ENCODE measurements at regions not wholly inside any gene's neighbourhood (a gene's known extent, or its start where the extent isn't known, plus 50 kb on each side); places are given as distances from the start of the nearest gene placed in this dataset.

DNA sequence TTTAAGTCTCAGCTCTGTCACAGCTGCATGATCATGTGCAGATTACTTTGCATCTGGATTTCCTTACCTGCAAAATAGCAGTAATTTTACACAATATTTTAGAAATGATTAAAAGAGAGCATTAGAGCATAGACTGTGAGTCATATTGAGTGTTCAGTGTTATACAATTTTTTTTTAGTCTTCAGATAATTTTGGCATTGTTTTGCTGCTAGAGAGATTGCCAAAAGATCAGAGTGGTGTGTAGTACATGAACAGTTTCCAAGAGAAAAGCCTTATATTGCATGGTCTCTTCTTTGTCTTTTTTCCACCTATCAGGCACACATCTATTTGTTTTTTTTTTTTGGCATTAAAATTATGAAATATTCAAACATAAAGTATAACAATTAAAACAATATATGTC, 209.6 kb upstream of the TLL1 start:
- TF ChIP-seq, protein P1, sequence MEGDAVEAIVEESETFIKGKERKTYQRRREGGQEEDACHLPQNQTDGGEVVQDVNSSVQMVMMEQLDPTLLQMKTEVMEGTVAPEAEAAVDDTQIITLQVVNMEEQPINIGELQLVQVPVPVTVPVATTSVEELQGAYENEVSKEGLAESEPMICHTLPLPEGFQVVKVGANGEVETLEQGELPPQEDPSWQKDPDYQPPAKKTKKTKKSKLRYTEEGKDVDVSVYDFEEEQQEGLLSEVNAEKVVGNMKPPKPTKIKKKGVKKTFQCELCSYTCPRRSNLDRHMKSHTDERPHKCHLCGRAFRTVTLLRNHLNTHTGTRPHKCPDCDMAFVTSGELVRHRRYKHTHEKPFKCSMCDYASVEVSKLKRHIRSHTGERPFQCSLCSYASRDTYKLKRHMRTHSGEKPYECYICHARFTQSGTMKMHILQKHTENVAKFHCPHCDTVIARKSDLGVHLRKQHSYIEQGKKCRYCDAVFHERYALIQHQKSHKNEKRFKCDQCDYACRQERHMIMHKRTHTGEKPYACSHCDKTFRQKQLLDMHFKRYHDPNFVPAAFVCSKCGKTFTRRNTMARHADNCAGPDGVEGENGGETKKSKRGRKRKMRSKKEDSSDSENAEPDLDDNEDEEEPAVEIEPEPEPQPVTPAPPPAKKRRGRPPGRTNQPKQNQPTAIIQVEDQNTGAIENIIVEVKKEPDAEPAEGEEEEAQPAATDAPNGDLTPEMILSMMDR (conservative IDR thresholded peaks at IDR 0.05 in 1 of 2, IDR thresholded peaks at IDR 0.05 in 1 of 2; ENCODE audit: low read depth in 1 of 2, low read length in 2 of 2), result no peak
- TF ChIP-seq EZH2 (IDR thresholded peaks at IDR 0.05; ENCODE audit: low read length, missing control alignments), result no peak

All from fibroblast of lung (primary cell).